ENCODE measurements at regions not wholly inside any gene's neighbourhood (a gene's known extent, or its start where the extent isn't known, plus 50 kb on each side); places are given as distances from the start of the nearest gene placed in this dataset.

DNA sequence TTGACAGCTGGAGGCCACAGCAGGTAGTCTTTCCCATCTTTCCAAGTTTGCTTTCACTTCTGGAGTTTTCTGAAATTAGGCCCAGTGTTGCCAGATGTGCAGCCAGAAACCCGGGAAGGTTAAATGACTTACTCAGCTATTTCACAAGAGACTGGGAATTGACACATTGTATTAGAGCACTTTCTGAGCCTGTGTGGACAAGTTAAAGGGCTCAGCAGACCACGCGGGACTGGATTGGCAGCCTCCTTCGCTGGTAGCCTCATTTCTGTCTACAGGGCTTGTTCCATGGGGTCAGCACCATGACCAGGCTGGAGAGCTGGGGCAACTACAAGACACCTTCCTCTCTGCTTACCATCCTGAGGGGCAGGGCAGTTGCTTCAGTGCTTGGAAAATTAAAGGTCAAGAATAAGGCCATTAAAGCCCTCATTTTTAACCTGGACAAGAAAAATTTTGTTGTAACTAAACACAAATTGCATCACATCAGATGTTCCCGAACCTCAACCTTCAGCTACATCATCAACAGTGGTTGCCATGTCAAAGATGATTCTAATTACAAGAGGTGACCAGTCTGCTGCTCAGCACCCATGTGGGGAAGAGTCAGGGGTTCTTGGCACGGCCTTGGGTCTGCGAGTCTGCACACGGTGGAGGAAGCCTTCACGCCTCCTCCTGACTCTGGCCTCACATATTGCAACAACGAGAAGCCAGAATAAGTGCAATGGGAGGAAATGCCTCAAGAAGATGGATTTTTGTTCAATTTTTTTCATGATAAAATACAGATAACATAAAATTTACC is 279.5 kb upstream of the RAB6C start:
- Histone ChIP-seq H3K27ac (no peak overlapping the region), H3K4me3 (ENCODE audit: low read depth, low read length) (no peak overlapping the region), H3K27me3 (replicated peaks) (no peaks in the 10 kb centered on the region), H3K36me3 (replicated peaks) (no peaks in the 10 kb centered on the region)
- in situ Hi-C loops (cut with HindIII; ENCODE audit: low pct_ligation_motif_present, low sequenced_read_pairs) = no loop called here
- no peak for DNase-seq
- TF ChIP-seq, protein P1, sequence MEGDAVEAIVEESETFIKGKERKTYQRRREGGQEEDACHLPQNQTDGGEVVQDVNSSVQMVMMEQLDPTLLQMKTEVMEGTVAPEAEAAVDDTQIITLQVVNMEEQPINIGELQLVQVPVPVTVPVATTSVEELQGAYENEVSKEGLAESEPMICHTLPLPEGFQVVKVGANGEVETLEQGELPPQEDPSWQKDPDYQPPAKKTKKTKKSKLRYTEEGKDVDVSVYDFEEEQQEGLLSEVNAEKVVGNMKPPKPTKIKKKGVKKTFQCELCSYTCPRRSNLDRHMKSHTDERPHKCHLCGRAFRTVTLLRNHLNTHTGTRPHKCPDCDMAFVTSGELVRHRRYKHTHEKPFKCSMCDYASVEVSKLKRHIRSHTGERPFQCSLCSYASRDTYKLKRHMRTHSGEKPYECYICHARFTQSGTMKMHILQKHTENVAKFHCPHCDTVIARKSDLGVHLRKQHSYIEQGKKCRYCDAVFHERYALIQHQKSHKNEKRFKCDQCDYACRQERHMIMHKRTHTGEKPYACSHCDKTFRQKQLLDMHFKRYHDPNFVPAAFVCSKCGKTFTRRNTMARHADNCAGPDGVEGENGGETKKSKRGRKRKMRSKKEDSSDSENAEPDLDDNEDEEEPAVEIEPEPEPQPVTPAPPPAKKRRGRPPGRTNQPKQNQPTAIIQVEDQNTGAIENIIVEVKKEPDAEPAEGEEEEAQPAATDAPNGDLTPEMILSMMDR (IDR thresholded peaks at IDR 0.05; ENCODE audit: low read depth, low read length, missing control alignments) = no peak

DNA sequence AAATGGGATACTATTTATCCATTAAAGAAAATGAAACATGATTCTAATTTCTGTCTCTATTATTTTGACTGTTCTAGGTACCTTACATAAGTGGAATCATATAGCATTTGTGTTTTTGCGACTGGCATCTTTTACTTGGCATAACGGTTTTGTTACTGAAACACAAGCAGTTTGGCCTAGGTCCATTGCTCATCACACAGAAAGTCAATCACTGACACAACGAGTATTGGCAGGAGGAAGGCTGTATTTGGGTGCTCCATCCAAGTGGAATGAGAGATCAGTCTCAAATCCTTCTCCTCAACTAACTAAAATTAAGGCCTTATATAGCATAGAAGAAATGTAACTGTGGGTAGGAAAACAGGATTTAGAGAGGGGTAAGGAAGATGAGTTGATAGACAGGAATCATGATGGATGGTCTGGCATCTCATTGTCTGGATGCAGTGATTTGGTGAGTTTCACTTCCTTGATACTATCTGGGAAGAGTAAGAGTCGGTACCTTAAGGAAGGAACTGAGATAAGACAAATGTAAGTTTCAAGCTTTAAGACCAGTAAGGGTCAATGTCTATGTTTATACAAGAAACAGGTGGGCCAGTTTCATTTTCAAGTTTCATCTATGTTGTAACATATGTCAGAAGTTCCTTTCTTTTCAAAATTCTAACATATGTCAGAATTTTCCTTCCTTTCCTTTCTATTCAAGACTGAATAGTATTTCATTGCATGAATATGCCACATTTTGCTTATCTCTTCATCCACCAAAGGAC is 276.9 kb upstream of the RAB6C start:
- Histone ChIP-seq H3K27me3 (replicated peaks) (no peaks in the 10 kb centered on the region), H3K27ac (no peak overlapping the region), H3K4me3 (ENCODE audit: low read depth, low read length) (no peak overlapping the region), H3K36me3 (replicated peaks) (no peaks in the 10 kb centered on the region)
- TF ChIP-seq, protein P1 (IDR thresholded peaks at IDR 0.05; ENCODE audit: low read depth, low read length, missing control alignments) = no peak
- in situ Hi-C loops (cut with HindIII; ENCODE audit: low pct_ligation_motif_present, low sequenced_read_pairs) = no loop called here
- no peak for DNase-seq

DNA sequence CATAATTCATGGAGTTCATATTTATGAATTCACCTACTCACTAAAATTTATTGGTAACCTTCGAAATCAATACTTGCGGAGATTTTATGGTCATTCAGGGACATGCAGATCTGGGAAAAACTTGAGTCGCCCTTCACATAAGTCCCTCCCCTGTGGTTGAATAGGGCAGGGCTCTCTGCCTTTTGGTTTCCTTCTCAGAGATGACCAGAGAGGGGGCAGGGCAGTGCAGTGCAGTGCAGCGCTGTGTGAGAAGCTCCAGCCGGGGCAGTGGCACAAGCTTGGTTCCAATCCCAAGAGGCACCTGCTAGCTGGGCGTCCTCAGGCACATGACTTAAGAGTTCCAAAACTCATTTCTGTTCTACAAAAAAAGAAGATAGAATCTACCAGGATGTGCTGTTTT is 274.4 kb upstream of the RAB6C start:
- no peak for DNase-seq
- in situ Hi-C loops (cut with HindIII; ENCODE audit: low pct_ligation_motif_present, low sequenced_read_pairs) = no loop called here
- Histone ChIP-seq H3K27ac (no peak overlapping the region), H3K27me3 (replicated peaks) (no peaks in the 10 kb centered on the region), H3K36me3 (replicated peaks) (no peaks in the 10 kb centered on the region), H3K4me3 (ENCODE audit: low read depth, low read length) (no peak overlapping the region)
- TF ChIP-seq, protein P1 (IDR thresholded peaks at IDR 0.05; ENCODE audit: low read depth, low read length, missing control alignments) = no peak

DNA sequence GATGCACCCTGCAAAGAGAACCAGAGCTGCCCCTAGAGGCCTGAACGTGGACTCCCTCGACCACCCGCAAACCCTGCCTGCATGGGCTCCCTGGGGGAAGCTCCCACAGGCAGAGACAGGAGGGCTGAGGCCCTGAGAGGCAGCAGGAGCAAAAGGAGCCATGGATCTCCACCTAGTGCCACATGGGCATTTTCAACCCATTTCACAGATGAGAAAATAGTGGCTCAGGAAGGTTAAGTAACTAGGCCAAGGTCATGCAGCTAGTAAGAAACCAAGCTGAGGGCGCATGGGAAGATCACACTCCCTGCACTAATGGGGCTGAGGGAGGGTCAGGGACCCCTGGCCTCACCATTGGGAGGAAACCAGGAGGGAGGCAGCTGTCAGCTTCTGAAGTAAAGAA is 271.7 kb upstream of the RAB6C start:
- TF ChIP-seq, protein P1 (IDR thresholded peaks at IDR 0.05; ENCODE audit: low read depth, low read length, missing control alignments) = no peak
- in situ Hi-C loops (cut with HindIII; ENCODE audit: low pct_ligation_motif_present, low sequenced_read_pairs) = no loop called here
- Histone ChIP-seq H3K4me3 (ENCODE audit: low read depth, low read length) (no peak overlapping the region), H3K27me3 (replicated peaks) (no peaks in the 10 kb centered on the region), H3K36me3 (replicated peaks) (no peaks in the 10 kb centered on the region), H3K27ac (no peak overlapping the region)
- DNase-seq = no peak

DNA sequence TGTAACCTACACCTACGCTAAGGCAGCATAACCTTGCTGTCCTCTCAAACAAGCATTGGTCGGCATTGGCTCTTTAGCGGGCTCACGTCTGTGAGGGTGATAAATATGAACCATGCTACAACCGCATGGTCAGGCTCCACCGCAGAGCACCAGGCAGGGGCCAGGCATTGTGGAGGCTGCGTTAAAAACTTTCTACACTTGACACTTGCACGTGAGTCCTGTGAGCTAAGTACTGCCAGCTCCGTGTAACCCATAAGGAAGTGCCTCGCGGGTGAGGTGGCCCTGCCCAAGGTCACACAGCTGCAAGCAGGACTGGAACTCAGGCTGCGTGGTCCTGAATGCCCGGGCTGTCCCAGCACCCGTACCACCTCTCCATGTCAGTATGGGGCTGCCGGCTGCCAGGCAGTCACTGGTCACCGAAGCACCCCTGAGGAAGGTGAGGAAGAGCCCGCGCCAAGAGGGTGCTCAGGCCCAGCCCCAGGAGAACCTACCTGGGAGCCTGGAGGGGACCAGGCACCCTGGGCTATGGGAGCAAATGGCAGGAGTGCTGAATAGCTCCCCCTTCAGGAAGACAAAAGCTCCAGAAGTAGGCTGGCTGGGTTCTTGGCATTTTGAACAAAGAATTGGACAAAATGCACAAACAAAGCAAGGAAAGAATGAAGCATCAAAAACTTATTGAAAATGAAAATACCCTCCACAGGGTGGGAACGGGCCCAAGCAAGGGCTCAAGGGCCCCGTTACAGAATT is 271.1 kb upstream of the RAB6C start:
- no peaks in the 10 kb centered on the region for H3K36me3 ChIP-seq (replicated peaks)
- DNase-seq = no peak
- TF ChIP-seq, protein P1 (IDR thresholded peaks at IDR 0.05; ENCODE audit: low read depth, low read length, missing control alignments) = no peak
- H3K27me3 ChIP-seq (replicated peaks) = no peaks in the 10 kb centered on the region
- no peak overlapping the region for H3K27ac ChIP-seq
- H3K4me3 ChIP-seq (ENCODE audit: low read depth, low read length) = no peak overlapping the region
- in situ Hi-C loops (cut with HindIII; ENCODE audit: low pct_ligation_motif_present, low sequenced_read_pairs) = no loop called here

Measured in brain microvascular endothelial cell (primary cell).